GM12873 (cell line): ENCODE measurements at regions not wholly inside any gene's neighbourhood (a gene's known extent, or its start where the extent isn't known, plus 50 kb on each side); places are given as distances from the start of the nearest gene placed in this dataset.

Experiments used
- TF ChIP-seq, protein P1 (sequence below): IDR thresholded peaks from 2 replicates; pipeline ENCODE4 v1.5.1; 2012; ENCODE audit warnings: low read depth, mild to moderate bottlenecking, moderate library complexity, low read length, control low read depth; ENCODE audit not compliant: insufficient read depth; ENCODE audit errors: missing control alignments

DNA sequence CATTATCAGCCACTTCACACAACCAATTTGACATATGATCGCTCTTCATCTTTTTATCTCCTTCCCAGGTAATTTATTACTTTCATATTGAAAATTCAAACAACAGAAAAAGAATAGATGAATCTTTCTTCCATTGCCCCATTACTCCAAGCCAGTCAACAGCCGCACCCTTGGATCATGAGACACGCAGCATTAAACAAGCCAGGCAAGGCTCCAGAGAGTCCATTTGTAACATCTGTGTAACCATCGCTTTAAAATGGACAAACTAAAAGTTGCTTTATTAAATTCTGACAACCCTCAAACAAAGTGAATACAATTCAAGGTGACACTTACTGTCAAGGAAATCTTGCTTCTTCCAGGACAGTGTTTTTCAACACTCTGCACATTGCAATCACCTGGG is 200.3 kb downstream of the EPM2A start:
- TF ChIP-seq, protein P1, sequence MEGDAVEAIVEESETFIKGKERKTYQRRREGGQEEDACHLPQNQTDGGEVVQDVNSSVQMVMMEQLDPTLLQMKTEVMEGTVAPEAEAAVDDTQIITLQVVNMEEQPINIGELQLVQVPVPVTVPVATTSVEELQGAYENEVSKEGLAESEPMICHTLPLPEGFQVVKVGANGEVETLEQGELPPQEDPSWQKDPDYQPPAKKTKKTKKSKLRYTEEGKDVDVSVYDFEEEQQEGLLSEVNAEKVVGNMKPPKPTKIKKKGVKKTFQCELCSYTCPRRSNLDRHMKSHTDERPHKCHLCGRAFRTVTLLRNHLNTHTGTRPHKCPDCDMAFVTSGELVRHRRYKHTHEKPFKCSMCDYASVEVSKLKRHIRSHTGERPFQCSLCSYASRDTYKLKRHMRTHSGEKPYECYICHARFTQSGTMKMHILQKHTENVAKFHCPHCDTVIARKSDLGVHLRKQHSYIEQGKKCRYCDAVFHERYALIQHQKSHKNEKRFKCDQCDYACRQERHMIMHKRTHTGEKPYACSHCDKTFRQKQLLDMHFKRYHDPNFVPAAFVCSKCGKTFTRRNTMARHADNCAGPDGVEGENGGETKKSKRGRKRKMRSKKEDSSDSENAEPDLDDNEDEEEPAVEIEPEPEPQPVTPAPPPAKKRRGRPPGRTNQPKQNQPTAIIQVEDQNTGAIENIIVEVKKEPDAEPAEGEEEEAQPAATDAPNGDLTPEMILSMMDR = no peak

DNA sequence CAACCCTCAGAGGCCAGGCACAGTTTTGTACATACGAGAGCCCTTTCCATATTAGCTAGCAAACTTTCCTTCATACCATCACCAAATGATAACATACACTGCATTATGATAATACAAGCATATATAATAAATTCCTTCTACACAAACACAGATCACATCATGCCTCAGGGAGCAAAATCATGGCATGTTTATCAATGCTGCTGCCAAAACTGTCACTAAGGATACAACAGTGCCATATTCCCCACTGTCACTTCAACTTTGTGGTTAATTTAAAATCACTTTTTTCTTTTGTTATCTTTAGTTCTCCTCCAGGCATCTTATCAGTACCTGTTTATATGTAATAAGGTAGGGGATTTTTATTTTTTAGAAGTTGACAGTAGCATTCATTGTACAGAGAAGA is 196.3 kb downstream of the EPM2A start:
- TF ChIP-seq, protein P1 = no peak

DNA sequence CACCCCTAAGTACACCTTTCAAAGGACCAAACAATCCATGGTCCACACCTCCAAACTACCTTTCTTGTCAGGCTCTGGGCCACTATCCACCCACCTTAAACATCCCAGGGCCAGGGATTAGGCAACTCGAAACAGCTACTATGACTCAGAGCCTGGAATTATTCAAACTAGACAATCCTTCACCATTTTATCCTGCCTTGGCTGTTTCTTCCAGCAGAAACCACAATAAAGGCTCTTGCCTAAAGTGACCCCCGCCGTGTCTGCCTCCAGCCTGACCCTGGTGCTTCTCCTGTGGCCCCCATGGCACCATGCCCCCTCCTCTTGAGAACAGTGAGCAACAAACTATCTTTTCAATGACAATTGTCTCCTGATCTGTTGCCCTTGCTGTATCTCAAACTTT is 195.5 kb downstream of the EPM2A start:
- TF ChIP-seq, protein P1 = no peak

DNA sequence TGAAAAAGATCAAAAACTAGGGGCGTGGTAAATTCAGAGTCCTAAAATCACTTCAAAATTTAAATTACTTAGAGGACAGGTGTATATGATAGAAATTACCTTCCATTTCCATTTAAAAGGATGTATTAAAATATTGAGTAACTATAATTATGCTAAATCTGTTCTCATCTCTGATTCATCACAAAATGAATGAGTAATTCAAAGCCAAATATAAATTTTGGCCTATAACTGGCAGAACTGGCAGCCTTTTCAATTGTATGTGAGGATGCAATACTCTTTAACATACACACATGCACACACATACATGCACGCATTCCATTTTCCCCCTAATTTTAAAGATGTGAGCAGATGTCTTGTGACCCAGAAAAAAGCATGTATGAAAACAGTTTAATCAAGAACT is 194.6 kb downstream of the EPM2A start:
- TF ChIP-seq, protein P1 = no peak

DNA sequence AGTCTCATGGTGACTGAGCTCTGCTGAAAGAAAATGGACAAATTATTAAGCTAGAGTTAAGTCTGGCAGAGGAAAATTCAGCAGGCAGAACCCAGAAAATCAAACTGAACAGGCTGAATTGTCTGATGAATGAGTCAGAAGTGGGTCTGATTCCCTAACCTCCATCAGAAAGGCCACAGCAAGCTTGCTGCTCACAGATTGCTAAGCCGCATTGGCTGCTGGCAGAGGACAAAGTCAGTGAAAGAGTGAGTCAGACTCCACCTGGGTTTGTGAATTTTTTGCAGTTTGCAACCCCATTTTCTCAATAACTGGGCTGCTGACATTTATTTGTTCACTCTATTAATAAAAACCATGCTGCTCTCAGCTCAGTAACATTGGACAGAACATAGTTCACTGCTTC is 191.3 kb downstream of the EPM2A start:
- TF ChIP-seq, protein P1 = no peak

DNA sequence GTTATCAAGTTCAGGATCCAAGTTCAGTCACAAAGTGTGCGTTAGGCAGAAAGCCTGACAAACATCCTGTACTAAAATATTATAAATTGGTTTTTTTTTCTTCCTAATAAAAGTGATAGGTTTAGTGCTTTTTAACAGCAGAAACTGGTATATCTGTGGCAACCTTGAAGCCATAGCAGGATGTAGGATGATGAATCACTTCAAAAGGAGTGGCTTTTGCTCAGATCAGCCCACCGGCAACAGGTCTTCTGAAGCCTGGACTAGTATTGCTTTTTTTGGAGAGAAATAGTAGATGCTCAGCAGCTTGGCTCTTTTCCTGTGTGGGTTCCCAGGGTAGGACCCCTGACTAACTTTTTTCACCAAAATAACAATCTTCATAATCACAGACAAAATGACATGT is 190.8 kb downstream of the EPM2A start:
- TF ChIP-seq, protein P1 = no peak

DNA sequence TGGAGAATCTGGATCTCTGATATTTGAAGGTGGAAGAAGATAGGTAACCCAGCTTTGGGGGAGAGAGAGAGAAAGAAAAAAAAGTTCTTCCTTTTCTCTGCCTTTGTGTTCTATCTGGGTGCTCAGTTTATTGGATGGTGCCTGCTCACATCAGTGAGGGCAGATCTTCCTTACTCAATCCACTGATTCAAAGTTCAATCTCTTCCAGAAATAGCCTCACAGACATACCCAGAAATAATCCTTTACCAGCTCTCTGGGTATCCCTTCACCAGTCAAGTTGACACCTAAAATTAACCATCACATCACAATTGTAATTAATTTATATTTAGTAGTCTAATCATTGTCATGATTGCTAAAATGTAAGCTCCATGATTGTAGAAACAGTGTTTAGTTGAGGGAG is 189.1 kb downstream of the EPM2A start:
- TF ChIP-seq, protein P1 = no peak
